GM23338 (cell line): ENCODE measurements at regions not wholly inside any gene's neighbourhood (a gene's known extent, or its start where the extent isn't known, plus 50 kb on each side); places are given as distances from the start of the nearest gene placed in this dataset.

ENCODE experiments used
- ATAC-seq: fragments of 200-7000 bp; cut with Tn5 transposase; 3 replicates; pipeline ENCODE4 v1.9.1; 2020
- DNase-seq: peaks from one replicate; pipeline ENCODE4 v3.0.0-alpha.2; 2015; ENCODE audit warnings: low spot score
- H2AFZ ChIP-seq: fragments of 200-600 bp; sonication (generic); 2 replicates; pipeline ENCODE4 v1.8.0; 2016; ENCODE audit warnings: antibody characterized with exemption, mild to moderate bottlenecking, moderate library complexity
- H3F3A ChIP-seq: fragments of 200-600 bp; sonication (generic); replicated peaks from 2 replicates; pipeline ENCODE4 v1.8.0; 2017; ENCODE audit warnings: antibody characterized with exemption, mixed run types, low read depth
- H3K27ac ChIP-seq: fragments of 200-600 bp; sonication (generic); 2 replicates; pipeline ENCODE4 v1.6.1; 2016; ENCODE audit warnings: low read depth
- H3K27me3 ChIP-seq: fragments of 200-600 bp; sonication (generic); 2 replicates; pipeline ENCODE4 v1.8.0; 2016; ENCODE audit warnings: mild to moderate bottlenecking, mixed run types, moderate library complexity; ENCODE audit not compliant: insufficient read depth
- H3K36me3 ChIP-seq: fragments of 200-600 bp; sonication (generic); 2 replicates; pipeline ENCODE4 v1.8.0; 2016; ENCODE audit warnings: mild to moderate bottlenecking; ENCODE audit not compliant: insufficient read depth
- H3K4me1 ChIP-seq: fragments of 200-600 bp; sonication (generic); 2 replicates; pipeline ENCODE4 v1.8.0; 2016; ENCODE audit warnings: mild to moderate bottlenecking, moderate library complexity; ENCODE audit not compliant: insufficient read depth
- H3K4me2 ChIP-seq: fragments of 200-600 bp; sonication (generic); 2 replicates; pipeline ENCODE4 v1.7.1; 2017; ENCODE audit warnings: mixed run types
- H3K4me3 ChIP-seq: fragments of 200-600 bp; sonication (generic); 2 replicates; pipeline ENCODE4 v1.6.1; 2016; ENCODE audit warnings: mixed run types
- H3K79me2 ChIP-seq: fragments of 200-600 bp; sonication (generic); replicated peaks from 2 replicates; pipeline ENCODE4 v1.8.0; 2017; ENCODE audit warnings: mild to moderate bottlenecking; ENCODE audit not compliant: insufficient read depth
- H3K9me2 ChIP-seq: fragments of 200-600 bp; sonication (generic); 2 replicates; pipeline ENCODE4 v1.8.0; 2017; ENCODE audit not compliant: insufficient read depth
- H4K20me1 ChIP-seq: fragments of 200-600 bp; sonication (generic); replicated peaks from 2 replicates; pipeline ENCODE4 v1.8.0; 2017; ENCODE audit warnings: mild to moderate bottlenecking; ENCODE audit not compliant: insufficient read depth
- H3K27ac Mint-ChIP-seq: 2 replicates; pipeline ENCODE4 v1.8.0; 2020; ENCODE audit warnings: inconsistent platforms, mild to moderate bottlenecking, moderate library complexity, mixed read lengths
- H3K27me3 Mint-ChIP-seq: 3 replicates; pipeline ENCODE4 v1.8.0; 2022; ENCODE audit warnings: low read depth, mild to moderate bottlenecking, moderate library complexity, mixed read lengths, inconsistent platforms; ENCODE audit not compliant: insufficient read depth, poor library complexity
- H3K36me3 Mint-ChIP-seq: 3 replicates; pipeline ENCODE4 v1.8.0; 2021; ENCODE audit warnings: low read depth, mild to moderate bottlenecking, inconsistent platforms, moderate library complexity, mixed read lengths
- H3K4me1 Mint-ChIP-seq: 3 replicates; pipeline ENCODE4 v1.8.0; 2020; ENCODE audit warnings: mild to moderate bottlenecking, inconsistent platforms, mixed read lengths
- H3K4me3 Mint-ChIP-seq: 3 replicates; pipeline ENCODE4 v1.8.0; 2021; ENCODE audit warnings: moderate library complexity, mild to moderate bottlenecking, inconsistent platforms, mixed read lengths
- H3K9me3 Mint-ChIP-seq: 3 replicates; pipeline ENCODE4 v1.8.0; 2020; ENCODE audit warnings: moderate library complexity, mild to moderate bottlenecking, inconsistent platforms, mixed read lengths
- CREB1 ChIP-seq: fragments of 250-450 bp; sonication (Bioruptor Pico); IDR thresholded peaks from 2 replicates; pipeline ENCODE4 v1.5.0; 2020; ENCODE audit warnings: low read depth, mild to moderate bottlenecking, moderate library complexity
- CTCF ChIP-seq, 2 experiments: fragments of 200-600 bp in 1 of 2; sonication (generic) in 1 of 2; conservative IDR thresholded peaks; 2 replicates each; pipeline versions ENCODE4 v1.5.1 to v1.6.1; 2016 to 2017; ENCODE audit warnings: antibody characterized with exemption in 2 of 2, low read depth in 2 of 2, mild to moderate bottlenecking in 2 of 2, moderate library complexity in 1 of 2
- ETS1 ChIP-seq: IDR thresholded peaks from 2 replicates; pipeline ENCODE4 v1.6.1; 2016; ENCODE audit warnings: antibody characterized with exemption
- EZH2 ChIP-seq: fragments of 200-600 bp; sonication (generic); IDR thresholded peaks from one replicate; pipeline ENCODE4 v1.8.0; 2017; ENCODE audit warnings: antibody characterized with exemption, mild to moderate bottlenecking, low read depth; ENCODE audit not compliant: unreplicated experiment
- EZH2phosphoT487 ChIP-seq: fragments of 200-600 bp; sonication (generic); IDR thresholded peaks from one replicate; pipeline ENCODE4 v1.8.1; 2018; ENCODE audit warnings: antibody characterized with exemption; ENCODE audit not compliant: unreplicated experiment
- JUNB ChIP-seq: IDR thresholded peaks from one replicate; pipeline ENCODE4 v1.6.1; 2016; ENCODE audit warnings: antibody characterized with exemption; ENCODE audit not compliant: unreplicated experiment
- NANOG ChIP-seq: IDR thresholded peaks from 2 replicates; pipeline ENCODE4 v1.6.1; 2016; ENCODE audit warnings: antibody characterized with exemption, borderline replicate concordance
- POLR2AphosphoS5 ChIP-seq: IDR thresholded peaks from 2 replicates; pipeline ENCODE4 v1.6.1; 2016; ENCODE audit warnings: antibody characterized with exemption, low read depth
- REST ChIP-seq: IDR thresholded peaks from one replicate; pipeline ENCODE4 v1.6.1; 2018; ENCODE audit warnings: antibody characterized with exemption; ENCODE audit not compliant: unreplicated experiment
- STAT1 ChIP-seq: IDR thresholded peaks from one replicate; pipeline ENCODE4 v1.6.1; 2016; ENCODE audit warnings: antibody characterized with exemption; ENCODE audit not compliant: unreplicated experiment
- ZNF114 ChIP-seq: fragments of 250-450 bp; sonication (Bioruptor Pico); IDR thresholded peaks from 2 replicates; pipeline ENCODE4 v1.5.0; 2020; ENCODE audit warnings: mild to moderate bottlenecking, moderate library complexity
- ZNF331 ChIP-seq: fragments of 250-450 bp; sonication (Bioruptor Pico); IDR thresholded peaks from 2 replicates; pipeline ENCODE4 v1.5.0; 2020; ENCODE audit warnings: low read depth, mild to moderate bottlenecking, moderate library complexity
- ZNF462 ChIP-seq: fragments of 250-450 bp; sonication (Bioruptor Pico); IDR thresholded peaks from 2 replicates; pipeline ENCODE4 v1.5.0; 2020; ENCODE audit warnings: mild to moderate bottlenecking, moderate library complexity

- no peak overlapping the region for H3K4me3 Mint-ChIP-seq
- Histone ChIP-seq H3K27me3 (no peaks in the 10 kb centered on the region), H2AFZ (no peak overlapping the region), H3K4me1 (peaks cover 4% of the 10 kb centered on the region; the same call in 1 of the 2 replicates), H3K4me2 (no peak overlapping the region), H3K27ac (no peak overlapping the region), H4K20me1 (no peaks in the 10 kb centered on the region), H3K9me2 (peaks cover 11% of the 10 kb centered on the region), H3K79me2 (no peaks in the 10 kb centered on the region), H3F3A (no peaks in the 10 kb centered on the region), H3K36me3 (no peaks in the 10 kb centered on the region), H3K4me3 (no peak overlapping the region)
- H3K4me1 Mint-ChIP-seq, result peaks cover 6% of the 10 kb centered on the region; the same call in 1 of the 3 replicates
- TF ChIP-seq JUNB (no peak), ZNF114 (no peak), ZNF462 (CRISPR knock-in tag) (no peak), REST (no peak), EZH2 (no peak), ETS1 (no peak), CTCF (conservative IDR thresholded peaks at IDR 0.05; ENCODE audit: low read depth in 2 of 2) (no peak), ZNF331 (no peak), EZH2phosphoT487 (no peak), CREB1 (no peak), POLR2AphosphoS5 (no peak), STAT1 (no peak), NANOG (no peak)
- ATAC-seq, result no peak
- peaks cover 13% of the 10 kb centered on the region for H3K9me3 Mint-ChIP-seq
- H3K27me3 Mint-ChIP-seq, result no peaks in the 10 kb centered on the region
- no peak for DNase-seq
- no peak overlapping the region for H3K27ac Mint-ChIP-seq
- peaks cover 9% of the 10 kb centered on the region for H3K36me3 Mint-ChIP-seq
Measured at GRCh38 chr9:11894136-11894535, 799.0 kb upstream of the TYRP1 start.
